Caco-2 (cell line): ENCODE measurements at regions not wholly inside any gene's neighbourhood (a gene's known extent, or its start where the extent isn't known, plus 50 kb on each side); places are given as distances from the start of the nearest gene placed in this dataset.

Experiments
- BruUV-seq: library from RNA; stranded (reverse); fragments of 400-500 nt; replicated peaks from 2 replicates; lab custom pipeline; 2021; lab: Mats Ljungman, UMichigan
- CTCF ChIA-PET: fragments of 300-600 bp; sonication (Branson Sonifier 250); formaldehyde crosslinking; loops from one replicate; lab custom pipeline; 2022; ENCODE audit warnings: antibody characterized with exemption; lab: Charles Lee
- POLR2A ChIA-PET: fragments of 300-600 bp; sonication (Branson Sonifier 250); formaldehyde crosslinking; loops from one replicate; lab custom pipeline; 2022; ENCODE audit warnings: antibody characterized with exemption; lab: Charles Lee
- DNase-seq, 2 experiments: peaks; one replicate each; pipeline versions ENCODE4 v3.0.0 to v3.0.0-alpha.2; 2020 to 2022
- H3K27me3 ChIP-seq: replicated peaks from 2 replicates; pipeline ENCODE4 v1.6.0; 2011; ENCODE audit warnings: low read length; ENCODE audit not compliant: control insufficient read depth, insufficient read depth
- H3K36me3 ChIP-seq: 2 replicates; pipeline ENCODE4 v1.5.1; 2011; ENCODE audit warnings: low read length; ENCODE audit not compliant: control insufficient read depth, insufficient read depth
- H3K4me1 ChIP-seq: fragments of 250-450 bp; sonication (Bioruptor Pico); 2 replicates; pipeline ENCODE4 v1.5.1; 2020; ENCODE audit warnings: mild to moderate bottlenecking
- H3K4me3 ChIP-seq: 2 replicates; pipeline ENCODE4 v1.5.1; 2011; ENCODE audit warnings: low read depth, mild to moderate bottlenecking, control low read depth, low read length
- H3K9me3 ChIP-seq: fragments of 250-450 bp; sonication (Bioruptor Pico); 2 replicates; pipeline ENCODE4 v1.5.1; 2020; ENCODE audit warnings: mild to moderate bottlenecking, moderate library complexity
- H3K27ac Mint-ChIP-seq: one replicate; pipeline ENCODE4 v1.8.0; 2022; ENCODE audit warnings: mixed read lengths; ENCODE audit not compliant: unreplicated experiment
- H3K27me3 Mint-ChIP-seq: one replicate; pipeline ENCODE4 v1.8.0; 2022; ENCODE audit warnings: mixed read lengths; ENCODE audit not compliant: insufficient read depth, unreplicated experiment
- H3K36me3 Mint-ChIP-seq: one replicate; pipeline ENCODE4 v1.8.0; 2022; ENCODE audit warnings: mild to moderate bottlenecking, mixed read lengths; ENCODE audit not compliant: insufficient read depth, unreplicated experiment
- H3K4me1 Mint-ChIP-seq: one replicate; pipeline ENCODE4 v1.8.0; 2022; ENCODE audit warnings: low read depth, mixed read lengths; ENCODE audit not compliant: unreplicated experiment
- H3K4me3 Mint-ChIP-seq: one replicate; pipeline ENCODE4 v1.8.0; 2022; ENCODE audit warnings: mild to moderate bottlenecking, moderate library complexity, mixed read lengths; ENCODE audit not compliant: unreplicated experiment
- H3K9me3 Mint-ChIP-seq: one replicate; pipeline ENCODE4 v1.8.0; 2022; ENCODE audit warnings: mixed read lengths; ENCODE audit not compliant: unreplicated experiment
- CTCF ChIP-seq, 2 experiments: fragments of 200-600 bp in 1 of 2; IDR thresholded peaks; 1 replicate in 1 of 2; 2 replicates in 1 of 2; pipeline versions ENCODE4 v1.5.1 to v1.8.0; 2011 to 2022; ENCODE audit warnings: antibody characterized with exemption in 1 of 2, control low read depth in 1 of 2, inconsistent platforms in 1 of 2, low read depth in 1 of 2, low read length in 1 of 2, mild to moderate bottlenecking in 1 of 2, moderate library complexity in 1 of 2; ENCODE audit not compliant: insufficient read depth in 1 of 2, severe bottlenecking in 1 of 2, unreplicated experiment in 1 of 2
- intact Hi-C: fragments of 100-400 bp; cut with micrococcal nuclease; formaldehyde crosslinking; loops from one replicate; pipeline ENCODE4 v1.10.0; 2022; ENCODE audit not compliant: unreplicated experiment

DNA sequence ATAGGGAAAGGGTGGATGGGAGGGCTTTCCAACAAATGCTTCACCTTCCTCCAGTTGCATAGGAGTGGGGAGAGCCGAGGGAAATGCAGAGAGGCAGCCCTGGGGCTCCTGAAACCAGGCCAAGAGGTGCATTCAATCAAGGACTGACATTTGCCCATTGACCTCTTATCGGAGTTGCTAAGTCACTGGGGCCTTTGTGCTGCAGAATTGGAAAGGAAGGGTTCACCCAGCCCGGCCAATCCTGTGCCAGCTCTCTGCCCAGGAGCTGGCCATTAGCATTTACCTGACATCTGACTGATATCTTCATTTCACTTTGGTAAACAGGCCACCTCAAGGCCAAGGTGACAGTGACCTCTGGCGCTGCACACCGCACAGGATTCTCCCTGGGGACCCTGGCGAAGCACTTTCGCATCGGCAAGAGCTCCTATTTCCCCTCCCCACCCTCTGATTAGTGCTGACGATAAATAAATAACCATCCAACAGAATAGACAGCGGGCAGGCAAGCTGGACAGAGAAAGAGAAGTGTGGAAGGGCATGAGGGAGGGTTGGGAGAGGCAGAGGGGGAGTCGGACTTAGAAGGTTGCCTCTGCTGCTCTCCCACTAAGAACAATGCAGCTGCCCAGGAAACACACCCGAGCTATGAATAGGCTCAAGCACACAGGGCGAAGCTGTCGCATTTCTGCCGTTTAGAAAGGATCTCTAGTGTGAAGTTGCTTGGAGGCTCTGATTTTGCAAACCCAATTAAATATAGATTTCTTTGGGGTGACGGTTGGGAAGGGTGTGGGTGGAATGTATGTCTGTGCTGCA is 57.0 kb upstream of the BOD1 start:
- no peak for TF ChIP-seq CTCF (IDR thresholded peaks at IDR 0.05; ENCODE audit: insufficient read depth in 1 of 2, low read depth in 1 of 2, low read length in 1 of 2, severe bottlenecking in 1 of 2, unreplicated experiment in 1 of 2)
- H3K9me3 Mint-ChIP-seq, result peaks cover 2% of the 10 kb centered on the region
- BruUV-seq, result no TSS peak
- no peak for DNase-seq
- Histone ChIP-seq H3K4me1 (peaks cover 17% of the 10 kb centered on the region), H3K27me3 (no peaks in the 10 kb centered on the region), H3K9me3 (peaks cover 3% of the 10 kb centered on the region; the same call in 1 of the 2 replicates), H3K4me3 (no peak overlapping the region), H3K36me3 (no peaks in the 10 kb centered on the region)
- no peak overlapping the region for H3K27ac Mint-ChIP-seq
- no peak overlapping the region for H3K4me3 Mint-ChIP-seq
- ChIA-PET CTCF (interaction anchor here (0.7 kb wide), 1 partner anchor 234 kb away, joined by 4 read pairs; no protein-coding TSS in a partner anchor), POLR2A (no interaction called here)
- H3K27me3 Mint-ChIP-seq, result no peaks in the 10 kb centered on the region
- peaks cover 19% of the 10 kb centered on the region for H3K4me1 Mint-ChIP-seq
- intact Hi-C loops, result no loop called here
- H3K36me3 Mint-ChIP-seq, result no peaks in the 10 kb centered on the region

GRCh38 chr5:173675287-173675996 is 59.0 kb upstream of the BOD1 start:
- H3K4me3 Mint-ChIP-seq, result no peak overlapping the region
- no peak overlapping the region for H3K4me3 ChIP-seq
- H3K9me3 ChIP-seq, result no peaks in the 10 kb centered on the region
- H3K4me1 Mint-ChIP-seq, result peaks cover 19% of the 10 kb centered on the region
- no peak overlapping the region for H3K27ac Mint-ChIP-seq
- no peak for TF ChIP-seq CTCF (IDR thresholded peaks at IDR 0.05; ENCODE audit: insufficient read depth in 1 of 2, low read depth in 1 of 2, low read length in 1 of 2, severe bottlenecking in 1 of 2, unreplicated experiment in 1 of 2)
- peaks cover 17% of the 10 kb centered on the region for H3K4me1 ChIP-seq
- no peak for DNase-seq
- no peaks in the 10 kb centered on the region for H3K27me3 ChIP-seq
- no TSS peak for BruUV-seq
- POLR2A ChIA-PET, result no interaction called here
- no peaks in the 10 kb centered on the region for H3K36me3 Mint-ChIP-seq
- intact Hi-C loops, result no loop called here
- no peaks in the 10 kb centered on the region for H3K27me3 Mint-ChIP-seq
- CTCF ChIA-PET, result no interaction called here
- no peaks in the 10 kb centered on the region for H3K36me3 ChIP-seq
- peaks cover 16% of the 10 kb centered on the region for H3K9me3 Mint-ChIP-seq

DNA sequence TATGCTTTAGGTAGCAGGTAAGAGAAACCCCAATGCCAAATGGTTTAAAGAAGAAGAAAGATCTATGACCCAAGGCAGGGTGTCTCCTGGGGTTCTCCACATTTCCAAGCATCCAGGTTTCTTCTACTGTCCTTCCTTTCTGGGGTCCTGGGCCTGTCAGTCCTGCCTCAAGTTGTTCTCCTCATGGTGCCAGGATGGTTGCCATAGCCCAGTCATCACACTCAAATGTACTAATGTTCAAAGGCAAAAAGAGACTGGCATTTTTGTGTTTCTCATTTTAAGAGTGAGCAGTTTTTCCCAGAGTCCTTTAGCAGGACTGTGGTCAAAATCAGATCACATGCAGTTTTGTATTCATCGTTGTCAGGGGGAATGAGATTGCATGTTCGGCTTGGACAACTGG is 59.9 kb upstream of the BOD1 start:
- H3K4me1 ChIP-seq, result peaks cover 17% of the 10 kb centered on the region
- H3K27ac Mint-ChIP-seq, result no peak overlapping the region
- no peaks in the 10 kb centered on the region for H3K27me3 ChIP-seq
- H3K36me3 ChIP-seq, result no peaks in the 10 kb centered on the region
- no peak overlapping the region for H3K4me3 ChIP-seq
- TF ChIP-seq CTCF (IDR thresholded peaks at IDR 0.05; ENCODE audit: insufficient read depth in 1 of 2, low read depth in 1 of 2, low read length in 1 of 2, severe bottlenecking in 1 of 2, unreplicated experiment in 1 of 2), result no peak
- H3K27me3 Mint-ChIP-seq, result no peaks in the 10 kb centered on the region
- H3K9me3 ChIP-seq, result no peaks in the 10 kb centered on the region
- intact Hi-C loops, result no loop called here
- H3K36me3 Mint-ChIP-seq, result no peaks in the 10 kb centered on the region
- ChIA-PET CTCF (no interaction called here), POLR2A (no interaction called here)
- H3K4me3 Mint-ChIP-seq, result no peak overlapping the region
- no TSS peak for BruUV-seq
- peaks cover 19% of the 10 kb centered on the region for H3K9me3 Mint-ChIP-seq
- peaks cover 16% of the 10 kb centered on the region for H3K4me1 Mint-ChIP-seq
- no peak for DNase-seq
